HCT116 (cell line): ENCODE measurements at regions not wholly inside any gene's neighbourhood (a gene's known extent, or its start where the extent isn't known, plus 50 kb on each side); places are given as distances from the start of the nearest gene placed in this dataset.

Source experiments
- ATAC-seq: fragments of 200-7000 bp; cut with Tn5 transposase; 2 replicates; pipeline ENCODE4 v1.9.1; 2020; ENCODE audit warnings: mild to moderate bottlenecking, moderate library complexity
- BruUV-seq: library from RNA; stranded (reverse); fragments of 400-500 nt; replicated peaks from 2 replicates; lab custom pipeline; 2021; lab: Mats Ljungman, UMichigan
- CTCF ChIA-PET: fragments of 300-600 bp; sonication (Branson Sonifier 250); formaldehyde crosslinking; loops from one replicate; lab custom pipeline; 2021; ENCODE audit warnings: antibody characterized with exemption; lab: Charles Lee
- POLR2A ChIA-PET: fragments of 300-600, 350-600 bp; sonication (Branson Sonifier 250); formaldehyde crosslinking; loops from one replicate; lab custom pipeline; 2021; ENCODE audit warnings: antibody characterized with exemption; lab: Charles Lee
- RAD21 ChIA-PET, 2 experiments: fragments of 300-600 bp; sonication (Branson Sonifier 250); formaldehyde crosslinking; loops; one replicate each; lab custom pipeline; 2023; ENCODE audit warnings: low total read pairs in 2 of 2; ENCODE audit not compliant: uncharacterized antibody in 2 of 2, unreplicated experiment in 2 of 2, low non-redundant PET in 1 of 2; lab: Charles Lee
- DNase-seq: peaks from one replicate; pipeline ENCODE4 v3.0.0-alpha.2; 2010; ENCODE audit warnings: low read depth, low spot score
- H2AFZ ChIP-seq: fragments of 200-600 bp; shearing (Covaris generic), sonication (generic); 2 replicates; pipeline ENCODE4 v1.6.1; 2017; ENCODE audit warnings: low read depth, mixed run types, mixed read lengths, antibody characterized with exemption, low read length; ENCODE audit not compliant: poor library complexity, severe bottlenecking
- H3K27ac ChIP-seq: 2 replicates; pipeline ENCODE4 v1.5.1; 2012; ENCODE audit warnings: low read depth, low read length
- H3K27me3 ChIP-seq: fragments of 200-600 bp; sonication (generic); 2 replicates; pipeline ENCODE4 v1.6.1; 2016; ENCODE audit warnings: mixed run types, low read length, mixed read lengths; ENCODE audit not compliant: insufficient read depth
- H3K36me3 ChIP-seq, 2 experiments: fragments of 200-500 bp in 1 of 2; fragments of 200-600 bp in 1 of 2; sonication (Bioruptor generic) in 1 of 2; sonication (generic) in 1 of 2; 2 replicates each; pipeline versions ENCODE4 v1.5.1 to v1.6.1; 2014 to 2016; ENCODE audit warnings: low read length in 2 of 2, inconsistent platforms in 1 of 2, mixed read lengths in 1 of 2, mixed run types in 1 of 2; ENCODE audit not compliant: insufficient read depth in 2 of 2, control insufficient read depth in 1 of 2
- H3K4me1 ChIP-seq, 2 experiments: fragments of 200-600 bp in 1 of 2; sonication (generic) in 1 of 2; 2 replicates each; pipeline versions ENCODE4 v1.5.1 to v1.6.1; 2012 to 2017; ENCODE audit warnings: low read length in 2 of 2, inconsistent platforms in 1 of 2, mild to moderate bottlenecking in 1 of 2, mixed read lengths in 1 of 2, mixed run types in 1 of 2, moderate library complexity in 1 of 2; ENCODE audit not compliant: insufficient read depth in 2 of 2, control insufficient read depth in 1 of 2
- H3K4me2 ChIP-seq: fragments of 200-600 bp; sonication (generic); 2 replicates; pipeline ENCODE4 v1.6.1; 2017; ENCODE audit warnings: mixed run types, low read length, mixed read lengths
- H3K4me3 ChIP-seq, 2 experiments: fragments of 200-600 bp in 1 of 2; sonication (generic) in 1 of 2; replicated peaks in 1 of 2; 2 replicates each; pipeline ENCODE4 v1.5.1; 2011 to 2016; ENCODE audit warnings: low read length in 2 of 2, control low read depth in 1 of 2, low read depth in 1 of 2, mild to moderate bottlenecking in 1 of 2, mixed read lengths in 1 of 2, mixed run types in 1 of 2
- H3K79me2 ChIP-seq: fragments of 200-600 bp; sonication (generic); 2 replicates; pipeline ENCODE4 v1.6.1; 2017; ENCODE audit warnings: mild to moderate bottlenecking, mixed run types, low read length, moderate library complexity, mixed read lengths; ENCODE audit not compliant: insufficient read depth
- H3K9ac ChIP-seq: fragments of 200-600 bp; sonication (generic); 2 replicates; pipeline ENCODE4 v1.6.1; 2016; ENCODE audit warnings: low read length, mixed read lengths
- H3K9me2 ChIP-seq: fragments of 200-600 bp; sonication (generic), shearing (Covaris generic); 2 replicates; pipeline ENCODE4 v1.6.1; 2017; ENCODE audit warnings: mixed run types, mild to moderate bottlenecking, moderate library complexity; ENCODE audit not compliant: insufficient read depth
- H3K9me3 ChIP-seq, 2 experiments: fragments of 200-500 bp in 1 of 2; fragments of 200-600 bp in 1 of 2; sonication (Bioruptor generic) in 1 of 2; sonication (generic) in 1 of 2; 2 replicates each; pipeline ENCODE4 v1.6.1; 2014 to 2017; ENCODE audit warnings: low read length in 2 of 2, mixed read lengths in 2 of 2, inconsistent platforms in 1 of 2, low read depth in 1 of 2, mild to moderate bottlenecking in 1 of 2, mixed run types in 1 of 2, moderate library complexity in 1 of 2; ENCODE audit not compliant: control insufficient read depth in 1 of 2, insufficient read depth in 1 of 2
- H4K20me1 ChIP-seq: fragments of 200-600 bp; sonication (generic), shearing (Covaris generic); 2 replicates; pipeline ENCODE4 v1.6.1; 2017; ENCODE audit warnings: mixed run types, mild to moderate bottlenecking, moderate library complexity; ENCODE audit not compliant: insufficient read depth
- EGR1 ChIP-seq: IDR thresholded peaks from 2 replicates; pipeline ENCODE4 v1.6.1; 2012; ENCODE audit warnings: low read depth
- ELF1 ChIP-seq: IDR thresholded peaks from 2 replicates; pipeline ENCODE4 v1.6.1; 2012; ENCODE audit warnings: low read depth, borderline replicate concordance
- MAX ChIP-seq: IDR thresholded peaks from 2 replicates; pipeline ENCODE4 v1.6.1; 2012
- POLR2AphosphoS5 ChIP-seq: IDR thresholded peaks from 2 replicates; pipeline ENCODE4 v1.6.1; 2011; ENCODE audit warnings: mild to moderate bottlenecking, low read depth, low read length, moderate library complexity
- RAD21 ChIP-seq: IDR thresholded peaks from 2 replicates; pipeline ENCODE4 v1.6.1; 2012; ENCODE audit warnings: low read depth, mild to moderate bottlenecking
- SP1 ChIP-seq: IDR thresholded peaks from 2 replicates; pipeline ENCODE4 v1.6.1; 2012; ENCODE audit warnings: low read depth
- SRF ChIP-seq: IDR thresholded peaks from 2 replicates; pipeline ENCODE4 v1.6.1; 2012; ENCODE audit warnings: low read depth
- TCF7L2 ChIP-seq: IDR thresholded peaks from 2 replicates; pipeline ENCODE4 v1.7.0; 2011; ENCODE audit warnings: borderline replicate concordance, inconsistent platforms; ENCODE audit not compliant: insufficient read depth, insufficient read length; ENCODE audit errors: extremely low read depth
- ZFX ChIP-seq: fragments of 450-650 bp; IDR thresholded peaks from 2 replicates; pipeline ENCODE4 v1.6.1; 2017
- intact Hi-C: fragments of 100-400 bp; cut with micrococcal nuclease; formaldehyde crosslinking; loops from 2 replicates; pipeline ENCODE4 v1.10.0; 2022
- TF ChIP-seq, protein P1 (sequence below): IDR thresholded peaks from 2 replicates; pipeline ENCODE4 v1.6.1; 2011; ENCODE audit warnings: mild to moderate bottlenecking, low read length, moderate library complexity; ENCODE audit not compliant: insufficient replicate concordance; ENCODE audit errors: extremely low read depth
- TF ChIP-seq, protein P2 (sequence below): IDR thresholded peaks from 2 replicates; pipeline ENCODE4 v1.6.1; 2012

- ATAC-seq, result no peak
- Histone ChIP-seq H3K9me3 (no peaks in the 10 kb centered on the region), H3K9ac (no peak overlapping the region), H3K4me3 (no peak overlapping the region), H3K9me2 (no peaks in the 10 kb centered on the region), H3K79me2 (no peaks in the 10 kb centered on the region), H3K4me2 (no peak overlapping the region), H3K4me1 (no peaks in the 10 kb centered on the region), H2AFZ (no peak overlapping the region), H3K27ac (no peak overlapping the region), H3K36me3 (no peaks in the 10 kb centered on the region), H4K20me1 (no peaks in the 10 kb centered on the region), H3K27me3 (peaks cover 20% of the 10 kb centered on the region)
- RAD21 ChIA-PET, result no interaction called here
- TF ChIP-seq SRF, result no peak
- TF ChIP-seq, protein P1, sequence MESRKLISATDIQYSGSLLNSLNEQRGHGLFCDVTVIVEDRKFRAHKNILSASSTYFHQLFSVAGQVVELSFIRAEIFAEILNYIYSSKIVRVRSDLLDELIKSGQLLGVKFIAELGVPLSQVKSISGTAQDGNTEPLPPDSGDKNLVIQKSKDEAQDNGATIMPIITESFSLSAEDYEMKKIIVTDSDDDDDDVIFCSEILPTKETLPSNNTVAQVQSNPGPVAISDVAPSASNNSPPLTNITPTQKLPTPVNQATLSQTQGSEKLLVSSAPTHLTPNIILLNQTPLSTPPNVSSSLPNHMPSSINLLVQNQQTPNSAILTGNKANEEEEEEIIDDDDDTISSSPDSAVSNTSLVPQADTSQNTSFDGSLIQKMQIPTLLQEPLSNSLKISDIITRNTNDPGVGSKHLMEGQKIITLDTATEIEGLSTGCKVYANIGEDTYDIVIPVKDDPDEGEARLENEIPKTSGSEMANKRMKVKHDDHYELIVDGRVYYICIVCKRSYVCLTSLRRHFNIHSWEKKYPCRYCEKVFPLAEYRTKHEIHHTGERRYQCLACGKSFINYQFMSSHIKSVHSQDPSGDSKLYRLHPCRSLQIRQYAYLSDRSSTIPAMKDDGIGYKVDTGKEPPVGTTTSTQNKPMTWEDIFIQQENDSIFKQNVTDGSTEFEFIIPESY, result no peak
- TF ChIP-seq RAD21, result no peak
- no peak for TF ChIP-seq TCF7L2
- no peak for TF ChIP-seq EGR1
- TF ChIP-seq SP1, result no peak
- TF ChIP-seq ZFX, result no peak
- TF ChIP-seq, protein P2, sequence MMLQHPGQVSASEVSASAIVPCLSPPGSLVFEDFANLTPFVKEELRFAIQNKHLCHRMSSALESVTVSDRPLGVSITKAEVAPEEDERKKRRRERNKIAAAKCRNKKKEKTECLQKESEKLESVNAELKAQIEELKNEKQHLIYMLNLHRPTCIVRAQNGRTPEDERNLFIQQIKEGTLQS, result no peak
- no peak for TF ChIP-seq MAX
- TF ChIP-seq ELF1, result no peak
- TF ChIP-seq POLR2AphosphoS5, result no peak
- DNase-seq, result no peak
- POLR2A ChIA-PET, result no interaction called here
- intact Hi-C loops, result no loop called here
- CTCF ChIA-PET, result no interaction called here
- no TSS peak for BruUV-seq
Measured at GRCh38 chr22:22404598-22405284, 103.8 kb downstream of the ZNF280B start.
